Dedifferentiated amniotic fluid mesenchymal stem cell (primary cell): ENCODE measurements at regions not wholly inside any gene's neighbourhood (a gene's known extent, or its start where the extent isn't known, plus 50 kb on each side); places are given as distances from the start of the nearest gene placed in this dataset.
"Not testable (repeated sequence)": the region's sequence is repeated elsewhere in the genome, so short reads cannot be mapped to it uniquely, and the experiment has no call there.

Experiments
- DNase-seq: peaks from one replicate; pipeline ENCODE4 v3.0.0-alpha.2; 2016; ENCODE audit errors: extremely low spot score

- DNase-seq: peak; percentile 11
Measured at GRCh38 chr5:10017786-10018185, 231.9 kb downstream of the ATPSCKMT start.

DNA sequence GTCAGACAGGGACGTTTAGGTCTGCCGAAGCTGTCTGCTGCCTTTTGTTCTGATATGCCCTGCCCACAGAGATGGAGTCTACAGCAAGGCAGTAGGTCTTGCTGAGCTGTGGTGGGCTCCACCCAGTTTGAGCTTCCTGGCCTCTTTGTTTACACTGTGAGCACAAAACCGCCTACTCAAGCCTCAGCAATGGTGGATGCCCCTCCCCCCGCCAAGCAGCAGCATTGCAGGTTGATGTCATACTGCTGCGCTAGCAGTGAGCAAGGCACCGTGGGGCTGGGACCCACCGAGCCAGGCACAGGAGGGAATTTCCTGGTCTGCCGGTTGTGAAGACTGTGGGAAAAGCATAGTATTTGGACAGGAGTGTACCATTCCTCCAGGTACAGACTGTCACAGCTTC, 233.1 kb downstream of the ATPSCKMT start:
- peak; percentile 4 for DNase-seq

DNA sequence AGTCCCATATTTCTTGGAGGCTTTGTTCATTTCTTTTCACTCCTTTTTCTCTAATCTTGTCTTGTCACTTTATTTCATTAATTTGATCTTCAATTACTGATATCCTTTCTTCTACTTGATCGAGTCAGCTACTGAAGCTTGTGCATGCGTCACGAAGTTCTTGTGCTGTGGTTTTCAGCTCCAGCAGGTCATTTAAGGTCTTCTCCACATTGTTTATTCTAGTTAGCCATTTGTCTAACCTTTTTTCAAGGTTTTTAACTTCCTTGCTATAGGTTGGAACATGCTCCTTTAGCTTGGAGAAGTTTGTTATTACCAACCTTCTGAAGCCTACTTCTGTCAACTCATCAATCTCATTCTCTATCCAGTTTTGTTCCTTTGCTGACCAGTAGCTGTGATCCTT, 234.0 kb downstream of the ATPSCKMT start:
- DNase-seq: not testable (repeated sequence)

DNA sequence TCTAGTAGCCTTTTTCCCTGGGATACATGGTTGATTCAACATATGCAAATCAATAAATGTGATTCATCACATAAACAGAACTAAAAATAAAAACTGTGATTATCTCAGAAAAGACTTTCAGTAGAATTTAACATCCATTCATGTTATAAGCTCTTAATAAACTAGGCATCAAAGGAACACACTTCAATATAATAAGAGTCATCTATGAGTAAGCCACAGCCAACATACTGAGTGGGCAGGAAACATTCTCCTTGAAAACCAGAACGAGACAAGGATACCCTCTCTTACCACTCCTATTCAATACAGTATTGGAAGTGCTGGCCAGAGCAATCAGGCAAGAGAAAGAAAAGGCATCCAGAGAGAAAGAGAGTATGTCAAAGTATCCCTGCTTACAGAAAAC, 239.9 kb downstream of the ATPSCKMT start:
- DNase-seq: no peak

GRCh38 chr5:9987101-9987500, 262.6 kb downstream of the ATPSCKMT start:
- DNase-seq: no peak

- DNase-seq: no peak
Measured at GRCh38 chr5:9977070-9977469, 272.6 kb downstream of the ATPSCKMT start.

- no peak for DNase-seq
Measured at GRCh38 chr5:9976621-9977020, 273.1 kb downstream of the ATPSCKMT start.

DNA sequence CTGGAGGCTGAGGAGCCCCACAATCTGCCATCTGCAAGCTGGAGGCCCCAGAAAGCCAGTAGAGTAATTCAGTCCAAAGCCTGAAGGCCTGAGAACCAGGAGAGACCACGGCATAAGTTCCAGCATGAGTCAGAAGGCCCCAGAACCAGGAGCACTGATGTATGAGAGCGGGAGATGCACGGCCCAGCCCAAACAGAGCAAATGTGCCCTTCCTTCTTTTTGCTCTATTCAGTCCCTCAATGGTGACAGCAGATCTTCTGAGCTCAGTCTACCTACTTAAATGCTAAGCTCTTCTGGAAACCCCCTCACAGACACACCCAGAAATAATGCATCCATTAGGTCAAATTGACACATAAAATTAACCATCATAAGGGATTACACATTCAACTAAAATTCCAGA, 277.6 kb downstream of the ATPSCKMT start:
- DNase-seq: no peak

GRCh38 chr5:9971301-9971700, 278.4 kb downstream of the ATPSCKMT start:
- DNase-seq: no peak

- DNase-seq: no peak
Measured at GRCh38 chr5:9958914-9959313, 290.8 kb downstream of the ATPSCKMT start.

DNA sequence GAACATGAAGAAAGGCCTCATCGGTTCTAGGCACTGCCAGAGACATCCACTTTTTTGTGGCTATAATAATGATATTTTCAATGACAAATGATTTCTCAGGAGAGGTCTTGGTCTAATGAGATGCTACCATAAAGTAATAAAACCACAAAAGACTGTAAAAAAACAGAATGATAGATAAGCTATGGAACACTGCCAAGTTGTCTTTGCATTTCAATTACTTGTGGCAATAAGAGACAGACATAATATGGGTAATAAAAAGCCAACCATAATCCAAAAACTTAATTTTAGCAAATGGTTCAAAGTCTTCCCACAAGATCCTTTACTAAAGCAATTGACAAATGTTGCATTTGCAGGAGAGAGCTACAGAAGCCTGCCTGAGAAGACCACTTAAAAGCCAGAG, 292.5 kb downstream of the ATPSCKMT start:
- no peak for DNase-seq

DNA sequence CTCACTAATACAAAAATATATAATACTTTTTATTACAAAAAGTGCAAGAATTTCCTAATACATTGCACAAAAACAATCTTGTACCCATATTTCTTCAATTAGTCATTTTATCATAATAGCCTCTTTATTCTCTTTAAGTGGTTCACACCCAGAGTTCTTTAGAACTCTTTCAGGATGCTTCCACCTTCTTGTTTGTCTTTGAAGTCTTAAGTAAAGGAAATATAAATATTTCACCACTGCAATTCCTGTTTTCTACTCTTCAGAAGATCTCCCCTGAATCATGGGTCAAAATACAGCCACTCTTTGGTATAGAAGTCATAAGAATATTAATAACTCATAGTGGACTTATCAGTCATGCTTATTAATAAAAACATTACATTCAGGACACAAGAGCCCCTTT, 293.0 kb downstream of the ATPSCKMT start:
- DNase-seq: no peak

GRCh38 chr5:9955586-9955985, 294.1 kb downstream of the ATPSCKMT start:
- no peak for DNase-seq

DNA sequence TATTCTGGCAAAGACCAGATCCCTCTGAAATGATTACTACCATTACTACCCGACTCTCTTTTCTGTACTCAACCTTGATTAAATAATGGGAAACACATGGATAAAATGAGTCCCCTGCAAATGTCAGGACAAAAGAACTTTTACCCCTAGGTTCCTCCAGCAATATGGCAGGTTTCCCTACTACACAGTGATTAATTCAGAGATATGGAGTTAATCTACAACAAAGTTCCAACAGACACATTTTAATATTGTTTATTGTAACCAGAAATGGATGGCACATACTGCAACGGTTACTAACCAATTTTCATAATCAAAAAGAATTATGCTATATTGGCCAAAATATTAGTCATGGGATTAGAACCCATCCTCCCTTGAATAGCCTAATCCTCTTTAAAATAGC, 294.8 kb downstream of the ATPSCKMT start:
- DNase-seq: no peak

GRCh38 chr5:9953691-9954090, 296.0 kb downstream of the ATPSCKMT start:
- DNase-seq: no peak

GRCh38 chr5:9951865-9952516, 297.7 kb downstream of the ATPSCKMT start:
- no peak for DNase-seq

DNA sequence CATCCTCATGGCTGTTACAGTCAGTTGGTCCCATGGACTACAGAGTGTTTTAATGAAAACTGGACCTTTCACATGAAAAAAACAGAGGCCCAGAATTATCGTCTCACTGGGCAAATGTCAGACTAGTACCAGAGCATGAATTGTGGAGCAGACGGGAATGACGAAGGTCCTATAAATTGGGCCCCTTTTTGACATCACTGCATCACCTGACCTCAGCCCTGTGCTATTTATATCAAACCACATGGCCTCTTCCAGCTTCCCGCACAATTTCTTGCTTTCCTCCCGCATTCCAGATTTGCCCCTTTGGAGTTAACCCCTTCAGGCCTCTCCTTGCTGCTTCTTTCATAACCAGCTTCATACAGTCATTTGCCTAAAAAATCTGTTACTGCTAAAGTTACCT, 301.7 kb downstream of the ATPSCKMT start:
- no peak for DNase-seq

DNA sequence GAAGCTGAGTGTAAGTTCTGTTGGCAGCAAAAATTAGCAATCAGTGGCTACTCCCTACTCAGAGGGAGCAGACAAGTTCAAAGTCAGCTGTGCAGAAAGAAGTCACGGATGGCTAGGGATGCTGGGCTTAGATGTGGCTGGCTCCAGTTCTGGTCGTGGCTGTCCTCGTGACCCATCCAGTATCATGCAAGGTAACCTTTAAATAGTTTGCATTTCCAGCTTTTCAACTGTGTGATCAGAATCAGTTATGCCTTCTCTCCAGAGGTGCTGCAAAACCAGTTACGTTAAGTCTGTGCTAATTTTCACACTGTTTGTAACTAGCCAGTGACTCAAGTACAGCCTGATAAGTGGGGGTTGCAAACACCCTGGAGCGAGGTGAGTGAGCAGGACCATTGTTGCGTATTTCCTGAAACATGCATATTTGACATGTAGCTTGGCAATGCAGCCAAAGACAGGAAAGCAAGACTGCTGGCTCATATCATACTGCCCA, 302.4 kb downstream of the ATPSCKMT start:
- DNase-seq: no peak

GRCh38 chr5:9932770-9933169, 302.6 kb upstream of the TAS2R1 start:
- DNase-seq: no peak

DNA sequence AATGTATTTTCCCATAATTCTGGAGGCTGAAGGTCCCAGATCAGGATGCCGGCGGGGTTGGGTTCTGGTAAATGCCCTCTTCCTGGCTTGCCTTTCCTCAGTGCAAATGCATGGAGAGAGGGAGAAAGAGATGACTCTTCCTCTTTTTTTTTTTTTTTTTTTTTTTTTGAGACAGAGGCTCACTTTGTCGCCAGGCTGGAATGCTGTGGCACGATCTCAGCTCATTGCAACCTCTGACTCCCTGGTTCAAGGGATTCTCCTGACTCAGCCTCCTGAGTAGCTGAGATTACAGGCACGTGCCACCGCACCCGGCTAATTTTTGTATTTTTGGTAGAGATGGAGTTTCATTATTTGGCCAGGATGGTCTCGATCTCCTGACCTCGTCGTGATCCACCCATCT, 300.0 kb upstream of the TAS2R1 start:
- DNase-seq: no peak

DNA sequence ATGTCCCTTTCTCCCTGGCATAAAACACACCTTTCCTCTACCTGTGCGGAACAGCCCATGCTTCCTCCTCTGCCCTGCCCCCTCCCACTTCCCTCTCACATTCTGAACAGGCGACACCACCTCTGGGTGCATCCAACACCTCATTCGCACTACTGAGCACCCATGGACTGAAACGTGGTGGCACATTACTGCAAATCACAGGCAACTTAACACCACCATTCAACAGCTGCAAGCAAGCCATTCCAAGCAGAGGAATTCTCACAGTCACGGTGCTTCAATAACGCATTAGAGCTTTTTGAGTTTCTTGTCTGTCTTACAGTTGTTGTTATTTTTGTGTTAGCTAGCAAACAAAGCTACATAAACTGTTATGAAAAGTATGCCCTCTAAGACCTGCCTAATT, 298.2 kb upstream of the TAS2R1 start:
- no peak for DNase-seq

- DNase-seq: no peak
Measured at GRCh38 chr5:9927521-9927997, 297.4 kb upstream of the TAS2R1 start.

DNA sequence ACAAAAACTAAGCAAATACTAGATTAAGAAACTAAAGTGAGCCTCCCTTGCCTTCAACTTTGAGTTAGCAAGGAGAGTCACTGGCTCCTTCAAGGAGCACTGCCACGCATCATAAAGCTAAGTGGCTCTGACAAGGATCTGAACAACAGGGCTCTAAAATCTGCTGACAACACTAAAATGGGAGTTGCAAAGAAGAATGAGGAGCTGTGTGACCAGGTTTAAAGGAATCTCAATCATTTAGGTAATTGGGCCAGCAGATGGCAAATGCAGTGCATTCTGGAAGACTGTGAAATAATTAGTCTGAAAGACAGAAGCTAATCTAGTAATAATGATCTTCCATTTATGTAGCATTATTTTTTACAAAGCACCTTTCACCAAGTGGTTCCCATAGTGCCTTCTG, 297.0 kb upstream of the TAS2R1 start:
- DNase-seq: no peak

- peak; percentile 83 for DNase-seq
Measured at GRCh38 chr5:9924614-9925013, 294.5 kb upstream of the TAS2R1 start.
